ENCODE measurements at regions not wholly inside any gene's neighbourhood (a gene's known extent, or its start where the extent isn't known, plus 50 kb on each side); places are given as distances from the start of the nearest gene placed in this dataset.

DNA sequence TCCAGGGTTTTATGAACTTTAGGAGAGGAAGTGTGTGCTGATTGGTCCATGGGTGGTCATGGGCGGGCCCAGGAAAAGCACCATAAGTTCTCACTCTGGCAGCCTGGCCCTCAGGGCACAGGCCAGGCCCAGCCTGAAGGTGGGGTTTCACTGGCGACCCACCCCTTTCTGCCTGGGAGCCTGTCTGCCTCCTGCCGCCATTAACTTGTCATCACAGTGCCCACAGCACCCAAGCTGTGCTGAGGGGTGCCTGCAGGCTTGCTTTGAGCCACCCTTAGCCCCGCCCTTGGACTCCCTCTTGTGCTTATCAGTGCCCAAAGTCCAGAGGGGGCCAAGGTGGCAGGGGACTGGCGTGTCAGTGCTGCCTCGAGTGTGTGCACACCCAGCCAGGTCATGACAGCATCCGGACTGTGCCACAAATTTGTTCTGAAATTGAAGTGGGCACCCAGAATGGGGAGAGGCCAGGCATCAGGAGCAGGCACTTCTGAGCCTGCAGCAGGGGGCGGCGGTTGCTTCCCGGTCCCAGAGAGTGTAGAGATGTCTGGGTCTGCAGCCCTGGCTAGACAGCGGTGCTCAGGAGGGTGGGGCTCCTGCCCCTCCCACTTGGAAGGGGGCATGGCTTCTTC, 455.6 kb downstream of the TMA16 start:
- DNase-seq = peak in 1 of 2 experiments; percentile 14
- no peaks in the 10 kb centered on the region for H3K36me3 ChIP-seq
- no peak overlapping the region for H3K27ac ChIP-seq
- H3K4me1 ChIP-seq = no peaks in the 10 kb centered on the region
- H3K9me3 ChIP-seq (replicated peaks) = no peaks in the 10 kb centered on the region
- no peak overlapping the region for H3K4me3 ChIP-seq
- no peaks in the 10 kb centered on the region for H3K27me3 ChIP-seq

GRCh38 chr4:163955288-163955687, 460.8 kb downstream of the TMA16 start:
- Histone ChIP-seq H3K27ac (no peak overlapping the region), H3K36me3 (no peaks in the 10 kb centered on the region), H3K4me3 (no peak overlapping the region), H3K4me1 (no peaks in the 10 kb centered on the region), H3K27me3 (no peaks in the 10 kb centered on the region), H3K9me3 (replicated peaks) (no peaks in the 10 kb centered on the region)
- DNase-seq = no peak

DNA sequence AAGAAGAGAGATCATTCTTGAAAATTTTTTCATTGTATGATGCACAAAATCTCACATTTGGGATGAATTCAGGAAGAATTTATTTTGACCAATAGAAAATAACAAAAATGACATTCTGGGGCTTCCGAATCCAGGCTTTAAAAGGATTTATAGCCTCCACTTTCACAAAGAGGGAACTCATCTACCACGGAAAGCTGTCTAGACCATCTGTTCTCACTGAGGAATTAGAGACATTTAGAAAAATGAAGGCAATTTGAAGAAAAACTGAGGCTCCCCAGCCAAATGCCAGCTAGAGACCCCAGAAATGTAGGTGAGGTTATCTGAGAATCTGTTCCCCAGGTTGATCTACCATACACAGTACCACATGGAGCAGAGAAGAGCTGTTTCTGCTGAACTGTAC, 464.3 kb downstream of the TMA16 start:
- H3K27ac ChIP-seq = no peak overlapping the region
- no peaks in the 10 kb centered on the region for H3K9me3 ChIP-seq (replicated peaks)
- H3K36me3 ChIP-seq = no peaks in the 10 kb centered on the region
- no peak overlapping the region for H3K4me3 ChIP-seq
- H3K27me3 ChIP-seq = no peaks in the 10 kb centered on the region
- H3K4me1 ChIP-seq = no peaks in the 10 kb centered on the region
- DNase-seq = no peak

DNA sequence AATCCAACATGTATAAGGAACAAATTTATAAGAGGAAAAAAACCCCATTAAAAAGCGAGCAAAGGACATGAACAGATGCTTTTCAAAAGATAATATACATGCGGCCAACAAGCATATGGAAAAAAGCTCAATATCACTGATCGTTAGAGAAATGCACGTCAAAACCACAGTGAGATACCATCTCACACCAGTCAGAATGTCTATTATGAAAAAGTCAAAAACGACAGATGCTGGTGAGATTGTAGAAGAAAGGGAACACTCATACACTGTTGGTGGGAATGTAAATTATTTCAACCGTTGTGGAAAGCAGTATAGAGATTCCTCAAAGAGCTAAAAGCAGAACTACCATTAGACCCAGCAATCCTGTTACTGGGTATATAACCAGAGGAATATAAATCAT, 465.4 kb downstream of the TMA16 start:
- H3K4me1 ChIP-seq = no peaks in the 10 kb centered on the region
- no peaks in the 10 kb centered on the region for H3K27me3 ChIP-seq
- no peaks in the 10 kb centered on the region for H3K36me3 ChIP-seq
- H3K9me3 ChIP-seq (replicated peaks) = no peaks in the 10 kb centered on the region
- H3K27ac ChIP-seq = no peak overlapping the region
- H3K4me3 ChIP-seq = no peak overlapping the region
- no peak for DNase-seq

DNA sequence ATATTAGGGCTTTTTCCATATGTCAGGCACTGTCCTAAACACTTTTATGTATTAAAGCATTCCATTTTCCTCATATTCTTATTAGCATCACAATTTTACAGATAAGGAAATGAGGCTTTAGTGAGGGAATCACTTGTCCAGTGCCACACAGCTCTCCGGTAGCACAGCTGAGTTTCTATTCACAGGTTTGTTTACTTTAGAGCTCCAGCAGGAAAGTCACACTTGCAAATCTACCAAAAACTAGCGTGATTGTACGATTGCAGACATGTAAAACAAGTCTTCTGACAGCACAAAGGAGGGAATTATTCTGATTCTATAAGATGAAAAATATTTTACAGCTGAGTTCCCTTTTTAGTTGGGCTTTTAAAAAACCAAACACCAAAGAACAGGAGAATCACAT, 472.1 kb downstream of the TMA16 start:
- no peak overlapping the region for H3K27ac ChIP-seq
- DNase-seq = no peak
- no peak overlapping the region for H3K4me3 ChIP-seq
- no peaks in the 10 kb centered on the region for H3K9me3 ChIP-seq (replicated peaks)
- no peaks in the 10 kb centered on the region for H3K4me1 ChIP-seq
- H3K27me3 ChIP-seq = no peaks in the 10 kb centered on the region
- H3K36me3 ChIP-seq = no peaks in the 10 kb centered on the region

GRCh38 chr4:163967263-163967662, 472.8 kb downstream of the TMA16 start:
- Histone ChIP-seq H3K4me1 (no peaks in the 10 kb centered on the region), H3K9me3 (replicated peaks) (no peaks in the 10 kb centered on the region), H3K27me3 (no peaks in the 10 kb centered on the region), H3K27ac (no peak overlapping the region), H3K36me3 (no peaks in the 10 kb centered on the region), H3K4me3 (no peak overlapping the region)
- no peak for DNase-seq

- Histone ChIP-seq H3K27ac (no peak overlapping the region), H3K4me1 (no peaks in the 10 kb centered on the region), H3K27me3 (no peaks in the 10 kb centered on the region), H3K4me3 (no peak overlapping the region), H3K9me3 (replicated peaks) (no peaks in the 10 kb centered on the region), H3K36me3 (no peaks in the 10 kb centered on the region)
- no peak for DNase-seq
These were observed 473.2 kb downstream of the TMA16 start for GRCh38 chr4:163967710-163968109.

DNA sequence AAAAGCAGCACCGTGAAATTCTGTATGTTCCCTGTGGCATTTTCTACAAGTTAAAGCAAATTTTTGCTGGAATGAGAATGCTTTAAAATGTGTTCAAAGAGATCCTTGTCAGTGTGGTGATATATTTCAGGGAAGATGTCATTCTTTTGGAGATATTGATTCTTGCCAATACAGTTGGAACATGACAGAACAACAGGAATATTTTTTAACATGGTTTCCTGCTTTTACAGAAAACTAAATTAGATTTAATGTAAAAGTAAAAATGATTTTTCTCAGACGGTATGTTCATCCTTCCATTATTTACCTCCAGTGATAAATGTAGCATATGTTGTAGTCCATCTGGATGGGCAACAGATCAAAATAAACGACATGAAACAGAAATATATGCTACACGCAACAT, 474.8 kb downstream of the TMA16 start:
- H3K27ac ChIP-seq = no peak overlapping the region
- no peaks in the 10 kb centered on the region for H3K27me3 ChIP-seq
- H3K9me3 ChIP-seq (replicated peaks) = no peaks in the 10 kb centered on the region
- H3K4me3 ChIP-seq = no peak overlapping the region
- no peaks in the 10 kb centered on the region for H3K4me1 ChIP-seq
- no peaks in the 10 kb centered on the region for H3K36me3 ChIP-seq
- DNase-seq = no peak

GRCh38 chr4:163976588-163976987, 482.1 kb downstream of the TMA16 start:
- peak in 1 of 2 experiments; percentile 3 for DNase-seq
- no peaks in the 10 kb centered on the region for H3K4me1 ChIP-seq
- H3K36me3 ChIP-seq = no peaks in the 10 kb centered on the region
- no peak overlapping the region for H3K27ac ChIP-seq
- H3K4me3 ChIP-seq = no peak overlapping the region
- no peaks in the 10 kb centered on the region for H3K27me3 ChIP-seq
- no peaks in the 10 kb centered on the region for H3K9me3 ChIP-seq (replicated peaks)

- H3K4me3 ChIP-seq = no peak overlapping the region
- H3K36me3 ChIP-seq = no peaks in the 10 kb centered on the region
- no peak for DNase-seq
- no peaks in the 10 kb centered on the region for H3K27me3 ChIP-seq
- H3K27ac ChIP-seq = no peak overlapping the region
- no peaks in the 10 kb centered on the region for H3K9me3 ChIP-seq (replicated peaks)
- H3K4me1 ChIP-seq = no peaks in the 10 kb centered on the region
These were observed 493.9 kb downstream of the TMA16 start for GRCh38 chr4:163988391-163988790.

GRCh38 chr4:163988865-163989264, 494.4 kb downstream of the TMA16 start:
- no peak overlapping the region for H3K4me3 ChIP-seq
- no peaks in the 10 kb centered on the region for H3K9me3 ChIP-seq (replicated peaks)
- H3K27me3 ChIP-seq = no peaks in the 10 kb centered on the region
- H3K36me3 ChIP-seq = no peaks in the 10 kb centered on the region
- DNase-seq = no peak
- no peaks in the 10 kb centered on the region for H3K4me1 ChIP-seq
- no peak overlapping the region for H3K27ac ChIP-seq

DNA sequence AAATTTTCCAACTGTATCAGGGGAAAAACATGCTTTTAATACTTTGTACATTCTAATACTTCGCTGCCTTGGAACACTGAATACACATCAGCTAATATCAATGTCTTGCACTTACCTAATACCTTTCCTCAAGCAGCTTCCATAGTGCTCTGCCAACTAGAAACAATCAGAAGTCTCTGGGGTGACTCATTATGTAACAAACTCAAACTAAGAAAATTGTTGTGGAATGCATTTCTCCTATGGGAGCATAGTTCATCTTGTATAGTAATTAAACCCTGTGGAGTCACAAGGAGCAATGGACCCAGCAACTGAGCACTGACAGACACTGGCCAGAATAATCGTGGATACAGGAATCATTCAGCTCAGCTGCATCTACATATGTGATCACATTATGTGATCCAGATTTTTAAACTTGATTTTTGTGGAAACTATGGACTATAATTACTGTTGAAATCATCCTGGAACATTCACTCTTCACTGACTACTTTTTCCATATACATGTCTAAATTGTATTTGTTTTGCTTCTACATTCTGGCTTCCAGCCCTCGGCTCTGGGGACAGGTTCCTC, 496.9 kb downstream of the TMA16 start:
- no peaks in the 10 kb centered on the region for H3K9me3 ChIP-seq (replicated peaks)
- H3K27ac ChIP-seq = no peak overlapping the region
- no peaks in the 10 kb centered on the region for H3K27me3 ChIP-seq
- DNase-seq = no peak
- H3K4me1 ChIP-seq = no peaks in the 10 kb centered on the region
- H3K36me3 ChIP-seq = no peaks in the 10 kb centered on the region
- no peak overlapping the region for H3K4me3 ChIP-seq

GRCh38 chr4:164009435-164009834, 514.9 kb downstream of the TMA16 start:
- no peaks in the 10 kb centered on the region for H3K27me3 ChIP-seq
- no peaks in the 10 kb centered on the region for H3K36me3 ChIP-seq
- no peak overlapping the region for H3K4me3 ChIP-seq
- no peaks in the 10 kb centered on the region for H3K4me1 ChIP-seq
- no peaks in the 10 kb centered on the region for H3K9me3 ChIP-seq (replicated peaks)
- H3K27ac ChIP-seq = no peak overlapping the region
- no peak for DNase-seq

DNA sequence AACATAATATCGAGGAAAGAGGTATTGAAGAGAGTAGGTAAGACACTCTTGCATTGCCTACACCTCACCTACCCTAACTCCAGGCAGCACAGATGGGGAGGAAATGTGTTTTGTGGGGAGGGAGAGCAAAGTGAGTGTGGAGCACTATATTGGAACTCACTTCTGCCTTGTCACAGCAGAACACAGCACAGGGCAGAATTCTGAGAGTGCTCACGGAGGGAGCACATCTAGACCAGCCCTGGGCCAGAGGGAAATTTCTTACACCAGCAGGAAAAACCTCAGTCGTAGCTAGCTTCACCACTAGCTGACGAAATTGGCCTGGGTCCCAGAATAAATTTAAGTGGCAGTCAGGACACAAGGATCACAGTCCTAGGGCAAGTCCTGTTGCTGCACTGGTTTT, 517.3 kb downstream of the TMA16 start:
- H3K27ac ChIP-seq = no peak overlapping the region

DNA sequence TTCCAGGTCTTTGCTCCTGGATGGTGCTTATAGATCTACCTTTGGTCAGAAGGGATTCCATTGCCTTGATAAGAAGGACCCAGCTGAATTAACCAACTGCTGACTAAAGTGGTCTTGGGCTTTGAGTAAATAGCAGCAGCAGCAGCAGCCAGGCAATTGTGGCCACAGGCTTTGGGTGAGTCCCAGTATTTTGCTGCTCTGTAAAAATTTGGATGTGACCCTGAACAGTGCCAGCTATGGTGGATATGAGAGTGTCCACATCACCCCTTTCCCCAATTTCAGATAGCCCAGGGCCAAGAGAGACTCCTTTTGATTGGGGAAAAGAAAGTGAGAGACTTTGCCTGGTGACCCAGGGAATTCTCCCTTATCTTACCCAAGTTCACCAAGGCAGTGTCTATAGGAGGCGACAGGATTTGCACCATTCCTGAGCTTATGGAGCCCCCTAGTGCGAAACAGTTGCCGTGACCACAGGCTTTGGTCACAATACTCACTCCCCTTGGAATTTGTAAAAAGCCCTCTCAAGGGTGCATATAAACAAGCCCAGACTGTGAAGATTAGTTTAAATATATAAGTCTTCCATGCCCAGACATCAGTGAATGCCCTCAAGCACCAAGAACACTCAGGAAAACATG, 518.0 kb downstream of the TMA16 start:
- Histone ChIP-seq H3K36me3 (no peaks in the 10 kb centered on the region), H3K27me3 (no peaks in the 10 kb centered on the region), H3K4me3 (no peak overlapping the region), H3K27ac (no peak overlapping the region), H3K4me1 (no peaks in the 10 kb centered on the region), H3K9me3 (replicated peaks) (no peaks in the 10 kb centered on the region)
- DNase-seq = peak; percentile 24 to 60

More for the DNA sequence above, 517.3 kb downstream of the TMA16 start:
- DNase-seq = no peak
- Histone ChIP-seq H3K4me3 (no peak overlapping the region), H3K4me1 (no peaks in the 10 kb centered on the region), H3K36me3 (no peaks in the 10 kb centered on the region), H3K9me3 (replicated peaks) (no peaks in the 10 kb centered on the region), H3K27me3 (no peaks in the 10 kb centered on the region)

DNA sequence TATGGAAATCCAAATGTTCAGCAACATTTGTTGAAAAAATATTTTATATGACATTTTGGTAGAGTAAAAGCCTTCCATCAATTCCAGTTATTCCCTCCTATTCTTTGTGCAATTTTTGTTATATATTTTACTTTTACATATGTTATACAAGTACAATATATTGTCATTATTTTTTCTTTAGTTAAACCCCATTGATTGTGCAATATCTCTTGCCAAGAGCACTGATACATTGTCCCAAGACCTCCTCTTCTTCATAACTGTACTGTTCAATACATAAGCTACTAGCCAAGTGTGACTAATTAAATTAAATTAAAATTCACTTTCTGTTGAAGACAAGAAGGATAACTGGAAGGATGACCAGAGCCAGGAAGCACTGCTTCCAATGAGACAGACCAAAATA, 527.5 kb downstream of the TMA16 start:
- no peaks in the 10 kb centered on the region for H3K27me3 ChIP-seq
- H3K4me1 ChIP-seq = no peaks in the 10 kb centered on the region
- H3K36me3 ChIP-seq = no peaks in the 10 kb centered on the region
- DNase-seq = no peak
- H3K4me3 ChIP-seq = no peak overlapping the region
- H3K9me3 ChIP-seq (replicated peaks) = no peaks in the 10 kb centered on the region
- H3K27ac ChIP-seq = no peak overlapping the region
